DMS153 treated with DMSO at 0.1 percent for 48 hours (cell line): ENCODE measurements at regions not wholly inside any gene's neighbourhood (a gene's known extent, or its start where the extent isn't known, plus 50 kb on each side); places are given as distances from the start of the nearest gene placed in this dataset.
"Not testable (repeated sequence)": the region's sequence is repeated elsewhere in the genome, so short reads cannot be mapped to it uniquely, and the experiment has no call there.

Experiments used
- DNase-seq: peaks from one replicate; lab custom pipeline; 2025; ENCODE audit not compliant: unreplicated experiment; lab: John Stamatoyannopoulos, UW

DNA sequence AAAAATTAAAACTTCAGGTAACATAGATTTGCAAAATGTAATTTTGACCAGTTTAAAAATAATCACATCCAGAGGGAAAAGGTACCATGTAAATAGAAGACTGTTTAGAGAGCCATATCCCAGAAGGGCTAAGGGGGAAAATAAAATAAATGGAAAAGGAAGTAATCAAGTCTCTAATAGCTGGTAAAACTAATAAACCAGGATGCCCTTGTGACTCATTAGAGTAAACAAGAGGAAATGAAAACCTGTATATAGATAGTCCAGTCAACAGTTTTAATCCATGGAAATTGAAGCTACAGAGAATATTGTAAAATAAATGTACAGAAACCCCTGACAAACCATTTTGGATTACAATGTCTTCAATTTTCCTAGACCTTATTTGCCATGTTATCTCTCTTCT is 698.0 kb upstream of the RGS18 start:
- no peak for DNase-seq

GRCh38 chr1:191483988-191484387 is 674.3 kb upstream of the RGS18 start:
- DNase-seq = no peak

DNA sequence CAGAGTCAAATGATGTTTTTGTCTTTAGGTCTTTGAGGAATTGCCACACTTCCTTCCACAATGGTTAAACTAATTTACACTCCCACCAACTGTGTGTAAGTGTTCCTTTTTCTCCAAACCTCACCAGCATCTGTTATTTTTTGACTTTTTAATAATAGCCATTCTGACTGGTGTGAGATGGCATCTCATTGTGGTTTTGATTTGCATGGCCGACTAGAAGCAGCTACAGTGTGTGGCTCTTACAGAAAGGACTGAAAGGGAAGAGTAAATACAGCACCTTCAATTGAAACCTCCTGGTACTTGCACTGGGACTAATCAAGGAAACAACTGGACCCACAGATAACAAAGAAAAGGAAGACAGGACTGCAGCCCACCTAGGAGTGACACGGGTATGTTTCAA is 668.0 kb upstream of the RGS18 start:
- no peak for DNase-seq

DNA sequence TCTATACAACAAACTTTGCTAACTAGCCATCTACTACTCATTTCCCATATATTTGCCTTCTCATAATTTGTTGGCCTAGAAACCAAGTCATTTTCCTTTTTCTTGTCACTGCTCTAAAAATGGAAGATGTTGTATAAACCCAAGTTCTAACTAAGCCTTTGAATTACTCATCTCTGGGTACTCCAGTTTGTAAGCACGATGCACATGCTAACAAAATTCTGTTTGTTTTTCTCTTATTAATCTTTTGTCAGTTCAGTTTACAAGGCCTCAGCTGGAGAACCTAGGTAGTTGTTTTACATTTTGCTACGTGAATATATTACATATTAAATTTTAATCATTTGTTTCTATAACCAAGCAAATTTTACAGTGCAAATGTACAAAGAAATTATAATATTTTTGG is 663.2 kb upstream of the RGS18 start:
- DNase-seq = no peak

DNA sequence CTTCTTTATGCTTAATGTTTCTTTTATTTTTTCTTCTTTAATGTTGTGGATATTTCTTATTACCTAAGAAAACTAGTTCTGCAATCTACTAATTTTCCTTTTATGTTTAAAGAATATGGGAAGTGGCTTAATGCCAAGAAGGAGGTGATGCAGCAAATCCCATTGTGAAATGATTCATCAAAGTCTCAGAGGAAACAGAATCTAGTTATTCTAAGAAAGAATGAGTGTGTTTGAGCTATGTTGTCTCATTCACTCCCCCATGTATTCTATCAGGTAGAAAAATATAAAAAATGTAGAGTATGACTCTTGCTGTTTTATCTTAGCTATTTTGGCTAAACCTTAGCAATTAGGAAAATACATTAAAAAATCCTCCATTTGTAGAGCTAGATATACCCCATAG is 659.9 kb upstream of the RGS18 start:
- no peak for DNase-seq

DNA sequence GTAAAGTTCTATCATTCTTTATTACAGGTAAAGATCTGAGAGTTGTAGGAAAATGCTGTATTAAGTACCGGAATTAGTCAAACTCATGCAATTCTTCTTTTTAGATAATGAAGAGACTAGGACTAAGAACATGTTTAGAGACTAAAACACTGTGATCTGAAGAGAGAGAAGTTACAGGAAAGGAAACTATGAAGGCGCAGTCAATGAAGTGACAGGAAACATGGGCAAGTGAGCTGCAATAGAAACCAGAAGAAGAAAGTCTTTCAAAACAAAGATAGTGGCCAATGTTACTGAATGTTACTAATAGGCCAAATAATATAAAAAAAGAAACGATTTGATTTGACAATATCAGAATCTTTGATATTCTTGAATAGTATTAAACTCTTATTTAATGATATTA is 659.4 kb upstream of the RGS18 start:
- no peak for DNase-seq

- no peak for DNase-seq
Measured at GRCh38 chr1:191504999-191505398, 653.3 kb upstream of the RGS18 start.

DNA sequence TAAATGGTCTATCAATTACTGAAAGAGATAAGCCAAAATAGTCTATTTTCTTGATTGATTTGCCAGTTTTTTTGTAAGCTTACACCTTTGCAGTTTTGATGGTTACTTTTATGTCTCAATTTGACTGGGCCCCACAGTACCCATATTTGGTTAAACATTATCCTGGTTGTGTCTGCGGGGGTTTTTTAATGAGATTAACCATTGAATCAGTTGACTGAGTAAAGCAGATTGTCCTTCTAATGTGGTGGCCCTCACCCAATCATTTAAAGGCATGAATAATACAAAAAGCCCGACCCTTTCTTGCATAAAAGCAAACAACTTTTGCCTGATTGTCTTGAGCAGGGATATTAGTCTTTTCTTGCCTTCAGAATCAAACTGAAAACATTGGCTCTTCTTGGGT is 650.0 kb upstream of the RGS18 start:
- no peak for DNase-seq

GRCh38 chr1:191511480-191511879 is 646.8 kb upstream of the RGS18 start:
- DNase-seq = not testable (repeated sequence)

- DNase-seq = no peak
Measured at GRCh38 chr1:191517826-191518225, 640.4 kb upstream of the RGS18 start.

DNA sequence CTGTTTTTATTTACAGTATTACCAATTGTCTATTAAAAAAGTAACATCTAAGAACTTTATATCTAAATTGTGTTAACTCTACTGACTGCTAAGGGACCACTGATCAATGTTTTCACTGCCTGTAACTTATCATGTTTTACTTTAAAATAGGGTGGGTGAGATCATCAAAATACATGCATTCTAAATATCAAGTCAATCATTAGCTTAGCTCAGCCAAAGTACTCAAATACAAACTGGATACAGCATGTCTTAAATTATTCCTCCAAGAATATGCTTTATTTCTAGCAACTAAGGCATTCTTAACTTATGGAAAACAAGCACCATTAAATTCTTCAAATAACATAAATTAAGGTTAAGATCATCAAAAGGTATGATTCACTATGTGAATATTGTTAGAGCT is 638.7 kb upstream of the RGS18 start:
- no peak for DNase-seq

DNA sequence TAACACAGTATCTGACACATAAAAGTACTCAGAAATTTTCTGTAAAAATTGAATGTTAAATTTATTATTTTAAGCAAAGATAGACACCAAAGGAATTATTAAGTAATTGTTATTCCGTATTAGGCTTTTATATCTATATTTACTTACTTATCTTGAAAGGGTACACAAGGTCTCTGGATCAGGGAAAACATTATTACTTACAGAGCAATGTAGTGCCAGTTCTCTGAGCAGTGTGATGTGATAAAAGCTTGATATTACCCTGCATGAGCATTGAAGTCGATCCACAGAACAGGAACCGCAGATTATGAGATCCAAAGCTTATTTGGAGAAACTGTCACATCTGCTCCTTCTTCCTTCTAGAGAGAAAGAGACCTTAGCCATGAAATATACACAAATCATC is 637.9 kb upstream of the RGS18 start:
- DNase-seq = no peak

GRCh38 chr1:191525944-191526343 is 632.3 kb upstream of the RGS18 start:
- DNase-seq = not testable (repeated sequence)

DNA sequence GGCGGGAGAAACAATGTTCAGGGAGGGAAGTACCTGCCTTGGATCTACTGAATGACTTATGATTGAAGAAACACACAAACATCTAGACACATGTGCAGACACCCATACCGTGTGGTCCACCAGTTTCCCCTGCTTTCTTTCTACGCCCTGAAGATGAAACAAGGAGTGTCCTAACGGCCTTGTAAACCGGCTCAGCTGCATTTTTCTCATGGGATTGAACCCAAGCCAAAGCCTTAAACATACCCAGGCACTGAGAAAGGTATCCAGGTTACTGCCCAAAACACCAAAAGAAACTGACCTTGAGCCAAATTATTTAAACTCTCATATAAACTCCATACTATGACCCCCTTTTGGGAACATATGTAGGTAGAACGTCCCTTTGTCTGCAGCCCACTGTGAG is 630.0 kb upstream of the RGS18 start:
- DNase-seq = no peak

- DNase-seq = no peak
Measured at GRCh38 chr1:191530928-191531327, 627.3 kb upstream of the RGS18 start.

GRCh38 chr1:191533254-191533653 is 625.0 kb upstream of the RGS18 start:
- no peak for DNase-seq

DNA sequence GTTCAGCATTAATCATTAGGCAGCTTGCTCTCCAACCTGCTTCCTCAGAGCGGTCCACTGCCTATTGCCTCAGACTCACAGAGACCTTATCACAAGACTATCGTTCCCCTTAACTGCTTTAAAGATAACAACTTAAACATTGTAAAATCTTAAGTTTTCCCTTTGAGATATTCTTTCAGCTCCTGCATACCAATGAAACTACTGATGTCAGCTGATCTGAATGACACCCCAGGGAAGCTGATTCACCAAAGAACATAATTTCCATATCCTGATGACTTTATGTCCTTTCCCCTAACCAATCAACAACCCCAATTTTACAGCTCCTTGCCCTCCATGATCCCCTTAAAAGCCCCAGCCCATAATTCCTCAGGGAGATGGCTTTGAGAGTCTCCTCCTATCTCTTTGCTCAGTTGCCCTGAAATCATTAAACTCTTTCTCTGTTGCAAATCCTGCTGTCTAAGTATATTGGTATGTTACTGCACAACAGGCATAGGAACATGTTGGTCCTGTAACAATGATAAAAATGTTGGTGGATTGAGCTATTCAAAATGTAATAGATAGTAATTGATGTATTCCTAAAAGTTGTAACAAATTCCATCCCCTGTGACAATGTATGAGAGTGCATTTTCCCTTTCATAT is 621.4 kb upstream of the RGS18 start:
- no peak for DNase-seq

GRCh38 chr1:191541758-191542157 is 616.5 kb upstream of the RGS18 start:
- no peak for DNase-seq

DNA sequence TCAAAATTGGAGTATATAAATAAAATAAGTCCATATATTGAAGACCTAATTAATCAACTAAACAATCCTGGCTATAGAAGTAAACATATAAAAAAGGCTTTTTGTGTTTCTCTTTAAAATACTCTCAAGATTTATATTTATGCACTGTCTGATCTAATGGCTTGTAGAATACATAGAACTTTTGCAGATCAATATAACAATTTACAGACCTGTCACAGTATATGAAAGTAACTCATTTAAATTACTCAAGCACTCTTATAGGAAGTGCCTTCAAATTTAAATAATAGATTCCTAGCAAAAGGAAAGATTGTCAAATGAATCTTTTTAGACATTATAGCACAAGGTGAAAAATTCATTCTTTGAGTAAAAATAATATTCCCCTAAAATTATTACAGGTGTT is 615.8 kb upstream of the RGS18 start:
- no peak for DNase-seq

- DNase-seq = no peak
Measured at GRCh38 chr1:191546803-191547202, 611.5 kb upstream of the RGS18 start.

DNA sequence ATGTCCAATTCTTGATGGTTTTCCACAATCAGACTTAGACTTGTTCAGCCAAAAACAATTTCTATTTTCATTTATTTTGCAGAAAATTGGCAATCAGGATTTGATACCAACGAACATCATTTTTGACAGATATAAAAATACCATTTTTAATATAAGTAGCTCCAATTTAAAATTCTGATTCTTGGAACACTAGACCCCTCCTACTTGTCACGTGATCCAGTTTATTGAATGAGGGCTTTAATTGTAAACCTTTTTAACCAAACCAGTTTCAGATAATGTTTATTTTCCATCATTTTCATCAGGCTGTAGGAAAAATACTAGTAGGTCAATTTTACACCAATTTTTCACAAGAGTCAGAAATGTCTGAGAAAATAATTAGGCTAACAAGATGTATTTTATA is 607.2 kb upstream of the RGS18 start:
- no peak for DNase-seq

DNA sequence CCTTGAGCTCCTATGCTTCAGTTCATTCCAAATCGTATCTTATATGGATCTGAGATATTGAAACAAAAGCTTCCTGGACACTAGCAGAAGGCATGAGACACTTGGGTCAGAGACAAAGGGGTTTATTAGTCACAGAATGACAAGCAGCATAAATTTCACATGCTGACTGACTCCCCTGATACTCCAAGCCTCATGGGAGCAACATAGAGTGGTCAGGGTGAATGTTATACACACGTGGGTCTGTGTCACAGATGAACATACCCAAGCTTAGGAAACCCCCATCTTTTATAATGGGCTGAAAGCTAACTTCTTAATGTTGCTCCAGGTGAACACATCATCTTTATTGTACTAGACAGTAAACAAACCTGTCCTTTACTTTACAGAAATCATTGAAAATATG is 599.9 kb upstream of the RGS18 start:
- no peak for DNase-seq

GRCh38 chr1:191561276-191561675 is 597.0 kb upstream of the RGS18 start:
- no peak for DNase-seq

GRCh38 chr1:191564275-191564674 is 594.0 kb upstream of the RGS18 start:
- no peak for DNase-seq
